Neural cell (in vitro differentiated cells): ENCODE measurements at regions not wholly inside any gene's neighbourhood (a gene's known extent, or its start where the extent isn't known, plus 50 kb on each side); places are given as distances from the start of the nearest gene placed in this dataset.

Source experiments
- H2AFZ ChIP-seq: fragments of 200-600, 300-800 bp; sonication (generic), shearing (Covaris generic); 2 replicates; pipeline ENCODE4 v1.6.0; 2014; ENCODE audit warnings: low read depth, mild to moderate bottlenecking, antibody characterized with exemption, low read length, moderate library complexity
- H3F3A ChIP-seq: fragments of 200-600 bp; shearing (Covaris generic); 2 replicates; pipeline ENCODE4 v1.6.1; 2016; ENCODE audit warnings: mild to moderate bottlenecking, moderate library complexity, mixed read lengths, antibody characterized with exemption, low read length; ENCODE audit not compliant: insufficient read depth, poor library complexity, severe bottlenecking
- H3K27ac ChIP-seq: fragments of 200-600, 300-800 bp; sonication (generic), shearing (Covaris generic); 2 replicates; pipeline ENCODE4 v1.5.1; 2014; ENCODE audit warnings: mild to moderate bottlenecking, low read length, moderate library complexity
- H3K27me3 ChIP-seq: fragments of 300-800, 200-600 bp; sonication (generic), shearing (Covaris generic); 2 replicates; pipeline ENCODE4 v1.6.0; 2014; ENCODE audit warnings: mild to moderate bottlenecking, low read depth, low read length, moderate library complexity; ENCODE audit not compliant: insufficient read depth
- H3K36me3 ChIP-seq: fragments of 300-800, 200-600 bp; sonication (generic), shearing (Covaris generic); 2 replicates; pipeline ENCODE4 v1.5.1; 2014; ENCODE audit warnings: mild to moderate bottlenecking, antibody characterized with exemption, low read length, moderate library complexity; ENCODE audit not compliant: insufficient read depth
- H3K4me2 ChIP-seq: fragments of 300-800, 200-600 bp; sonication (generic), shearing (Covaris generic); 2 replicates; pipeline ENCODE4 v1.6.0; 2014; ENCODE audit warnings: mild to moderate bottlenecking, low read length
- H3K4me3 ChIP-seq: fragments of 300-800, 200-600 bp; sonication (generic), shearing (Covaris generic); 2 replicates; pipeline ENCODE4 v1.5.1; 2014; ENCODE audit warnings: mild to moderate bottlenecking, low read length, moderate library complexity
- H3K79me2 ChIP-seq: fragments of 200-600 bp; shearing (Covaris generic); replicated peaks from 2 replicates; pipeline ENCODE4 v1.6.0; 2014; ENCODE audit warnings: mild to moderate bottlenecking, low read length, moderate library complexity; ENCODE audit not compliant: insufficient read depth
- H3K9ac ChIP-seq: fragments of 300-800, 200-600 bp; sonication (generic), shearing (Covaris generic); 2 replicates; pipeline ENCODE4 v1.6.1; 2016; ENCODE audit warnings: mild to moderate bottlenecking, low read length, mixed read lengths
- H3K9me2 ChIP-seq: fragments of 200-600 bp; shearing (Covaris generic); 2 replicates; pipeline ENCODE4 v1.6.1; 2016; ENCODE audit warnings: mild to moderate bottlenecking, low read length, mixed read lengths; ENCODE audit not compliant: insufficient read depth
- H3K9me3 ChIP-seq: fragments of 200-600, 300-800 bp; sonication (generic), shearing (Covaris generic); 2 replicates; pipeline ENCODE4 v1.6.1; 2016; ENCODE audit warnings: mild to moderate bottlenecking, mixed run types, low read length, moderate library complexity, mixed read lengths
- H4K20me1 ChIP-seq: fragments of 200-600 bp; shearing (Covaris generic); 2 replicates; pipeline ENCODE4 v1.6.1; 2016; ENCODE audit warnings: mild to moderate bottlenecking, mixed run types; ENCODE audit not compliant: insufficient read depth
- CTCF ChIP-seq: fragments of 450-650 bp; IDR thresholded peaks from 2 replicates; pipeline ENCODE4 v1.5.1; 2014; ENCODE audit warnings: antibody characterized with exemption, mild to moderate bottlenecking, moderate library complexity; ENCODE audit not compliant: poor library complexity, severe bottlenecking
- EP300 ChIP-seq: fragments of 450-650 bp; conservative IDR thresholded peaks from 2 replicates; pipeline ENCODE4 v1.6.1; 2014; ENCODE audit warnings: antibody characterized with exemption, mild to moderate bottlenecking, moderate library complexity; ENCODE audit not compliant: poor library complexity, severe bottlenecking
- EZH2 ChIP-seq: fragments of 200-600, 300-800 bp; shearing (Covaris generic), sonication (generic); IDR thresholded peaks from 2 replicates; pipeline ENCODE4 v1.6.1; 2014; ENCODE audit warnings: antibody characterized with exemption, low read length, borderline replicate concordance, mild to moderate bottlenecking; ENCODE audit not compliant: insufficient read depth, poor library complexity, severe bottlenecking
- MXI1 ChIP-seq: fragments of 450-650 bp; conservative IDR thresholded peaks from 2 replicates; pipeline ENCODE4 v1.6.1; 2014; ENCODE audit warnings: antibody characterized with exemption, mild to moderate bottlenecking; ENCODE audit not compliant: poor library complexity, severe bottlenecking
- POLR2AphosphoS5 ChIP-seq: IDR thresholded peaks from 2 replicates; pipeline ENCODE4 v1.6.1; 2012
- RAD21 ChIP-seq: fragments of 450-650 bp; conservative IDR thresholded peaks from 2 replicates; pipeline ENCODE4 v1.6.1; 2014; ENCODE audit warnings: antibody characterized with exemption, mild to moderate bottlenecking, moderate library complexity
- REST ChIP-seq: IDR thresholded peaks from 2 replicates; pipeline ENCODE4 v1.6.1; 2012; ENCODE audit warnings: borderline replicate concordance
- SMC3 ChIP-seq: fragments of 450-650 bp; conservative IDR thresholded peaks from 2 replicates; pipeline ENCODE4 v1.6.1; 2014; ENCODE audit warnings: antibody characterized with exemption, mild to moderate bottlenecking, moderate library complexity; ENCODE audit not compliant: poor library complexity
- TAF1 ChIP-seq: IDR thresholded peaks from 2 replicates; pipeline ENCODE4 v1.6.1; 2012; ENCODE audit warnings: low read depth

- Histone ChIP-seq H3K9me3 (no peaks in the 10 kb centered on the region), H3K79me2 (no peaks in the 10 kb centered on the region), H3K27me3 (no peaks in the 10 kb centered on the region), H3K4me3 (no peak overlapping the region), H3K9ac (no peak overlapping the region), H3K27ac (no peak overlapping the region), H2AFZ (no peak overlapping the region), H3K36me3 (no peaks in the 10 kb centered on the region), H3K9me2 (no peaks in the 10 kb centered on the region), H3F3A (no peaks in the 10 kb centered on the region), H4K20me1 (no peaks in the 10 kb centered on the region), H3K4me2 (no peak overlapping the region)
- TF ChIP-seq REST (no peak), POLR2AphosphoS5 (no peak), EZH2 (no peak), SMC3 (no peak), CTCF (no peak)
Measured at GRCh38 chr10:117492504-117492903, 50.0 kb upstream of the EMX2 start.

GRCh38 chr10:117488004-117488403 is 54.5 kb upstream of the EMX2 start:
- Histone ChIP-seq H3K4me2 (no peak overlapping the region), H3K27me3 (no peaks in the 10 kb centered on the region), H4K20me1 (no peaks in the 10 kb centered on the region)

More at GRCh38 chr10:117488004-117488403, 54.5 kb upstream of the EMX2 start:
- no peak overlapping the region for H2AFZ ChIP-seq
- no peak overlapping the region for H3K9ac ChIP-seq
- no peak overlapping the region for H3K27ac ChIP-seq
- no peaks in the 10 kb centered on the region for H3K9me2 ChIP-seq
- H3F3A ChIP-seq = no peaks in the 10 kb centered on the region
- H3K79me2 ChIP-seq = no peaks in the 10 kb centered on the region
- H3K4me3 ChIP-seq = no peak overlapping the region
- H3K36me3 ChIP-seq = no peaks in the 10 kb centered on the region
- no peak for TF ChIP-seq POLR2AphosphoS5
- no peak for TF ChIP-seq EZH2
- no peak for TF ChIP-seq EP300
- no peak for TF ChIP-seq RAD21
- no peak for TF ChIP-seq REST
- TF ChIP-seq CTCF = no peak
- TF ChIP-seq MXI1 = no peak
- TF ChIP-seq SMC3 = no peak
- no peak for TF ChIP-seq TAF1
- no peaks in the 10 kb centered on the region for H3K9me3 ChIP-seq
